GM18870 (cell line): ENCODE measurements at regions not wholly inside any gene's neighbourhood (a gene's known extent, or its start where the extent isn't known, plus 50 kb on each side); places are given as distances from the start of the nearest gene placed in this dataset.
"Not testable (repeated sequence)": the region's sequence is repeated elsewhere in the genome, so short reads cannot be mapped to it uniquely, and the experiment has no call there.

Experiments used
- ATAC-seq: cut with Tn5 transposase; IDR thresholded peaks from one replicate; pipeline ENCODE4 v1.9.1; 2021; ENCODE audit warnings: moderate library complexity; ENCODE audit not compliant: unreplicated experiment

DNA sequence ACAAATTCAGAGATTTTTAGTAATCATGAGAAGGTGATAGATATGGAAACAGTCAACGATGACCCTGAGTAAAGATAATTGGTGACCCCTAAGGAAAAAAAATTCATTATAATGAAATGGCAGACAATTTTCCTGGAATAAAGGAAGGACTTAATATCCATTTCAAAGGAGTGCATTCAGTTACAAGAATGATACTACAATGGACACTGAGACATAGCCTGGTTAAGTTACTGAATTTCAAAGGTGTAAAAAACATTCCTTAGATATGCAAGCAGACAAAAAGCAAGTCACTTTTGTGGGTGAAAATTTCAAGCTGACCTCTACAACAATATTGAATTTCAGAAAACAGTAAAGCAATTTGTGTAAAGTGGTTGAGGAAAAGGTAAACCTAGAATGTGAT, 1012.5 kb upstream of the SEMA6A start:
- ATAC-seq = no peak

DNA sequence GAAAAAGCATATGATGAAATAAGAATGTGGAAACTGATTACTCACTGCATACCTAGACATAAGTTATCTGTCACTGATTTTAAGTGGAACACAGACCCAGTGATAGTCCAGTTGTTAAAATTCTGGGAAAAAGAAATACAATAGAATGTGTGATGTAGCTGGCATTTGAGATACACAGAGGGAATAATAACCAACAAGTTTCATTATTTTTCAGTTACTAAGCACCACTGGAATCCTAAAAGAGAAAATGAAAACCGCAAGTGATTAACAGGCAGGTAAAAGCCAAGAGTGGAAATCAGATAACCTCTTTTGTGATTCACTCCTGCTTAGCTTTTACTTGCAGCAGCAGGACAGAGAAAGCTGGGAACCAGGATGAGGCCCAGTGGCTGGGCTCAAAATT, 994.0 kb upstream of the SEMA6A start:
- no peak for ATAC-seq

DNA sequence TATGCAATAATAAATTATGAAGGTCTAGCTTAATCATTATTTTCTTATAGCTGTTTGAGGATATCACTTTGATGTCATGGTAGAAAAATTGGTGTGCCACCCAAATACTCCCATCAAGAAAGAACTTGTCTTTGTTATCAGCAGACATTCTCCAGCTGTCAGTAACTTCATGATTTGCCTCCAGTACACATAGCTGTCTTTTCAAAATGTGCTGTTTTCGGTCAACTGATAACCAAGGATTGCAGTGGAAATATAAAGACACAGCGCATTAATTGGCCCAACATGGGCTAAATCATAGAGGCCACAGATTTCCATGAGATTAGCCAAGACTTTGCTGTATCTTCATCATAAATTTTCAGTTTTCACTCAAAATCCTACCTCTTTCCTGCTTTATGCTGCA, 993.5 kb upstream of the SEMA6A start:
- no peak for ATAC-seq

DNA sequence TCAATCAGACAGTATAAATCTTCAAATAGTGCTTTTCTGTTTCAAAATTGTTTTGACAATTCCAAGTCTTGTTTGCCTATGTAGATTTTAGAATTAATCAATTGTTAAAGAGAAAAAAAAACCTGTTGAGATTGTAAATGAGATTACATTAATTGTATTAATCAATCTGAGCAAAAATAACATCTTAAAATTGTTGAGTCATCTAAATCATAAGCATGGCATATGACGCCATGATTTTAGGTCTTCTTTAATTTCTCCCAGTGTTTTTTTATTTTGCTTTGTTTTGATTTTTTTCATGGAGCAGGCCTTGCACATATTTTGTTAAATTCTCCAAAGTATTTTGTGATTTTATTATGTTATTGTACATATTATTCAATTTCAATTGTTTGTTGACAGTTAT, 988.0 kb upstream of the SEMA6A start:
- no peak for ATAC-seq

DNA sequence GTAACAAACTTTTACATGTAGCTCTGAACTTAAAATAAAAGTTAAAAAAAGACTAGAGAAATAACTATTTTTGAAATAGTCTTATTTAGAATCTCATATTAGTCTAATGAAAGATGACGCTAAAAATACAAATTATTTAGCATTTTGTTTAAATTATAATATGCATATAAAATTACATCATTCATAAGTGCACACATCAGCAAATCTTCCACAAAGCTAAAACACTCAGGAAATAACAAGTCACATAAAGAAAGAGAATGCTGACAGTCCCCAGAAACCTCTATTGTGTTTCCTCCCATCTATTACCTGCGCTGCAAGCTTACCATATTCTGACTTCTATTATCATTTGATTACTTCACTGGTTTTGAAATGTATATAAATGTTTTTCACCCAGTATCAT, 986.9 kb upstream of the SEMA6A start:
- ATAC-seq = no peak

DNA sequence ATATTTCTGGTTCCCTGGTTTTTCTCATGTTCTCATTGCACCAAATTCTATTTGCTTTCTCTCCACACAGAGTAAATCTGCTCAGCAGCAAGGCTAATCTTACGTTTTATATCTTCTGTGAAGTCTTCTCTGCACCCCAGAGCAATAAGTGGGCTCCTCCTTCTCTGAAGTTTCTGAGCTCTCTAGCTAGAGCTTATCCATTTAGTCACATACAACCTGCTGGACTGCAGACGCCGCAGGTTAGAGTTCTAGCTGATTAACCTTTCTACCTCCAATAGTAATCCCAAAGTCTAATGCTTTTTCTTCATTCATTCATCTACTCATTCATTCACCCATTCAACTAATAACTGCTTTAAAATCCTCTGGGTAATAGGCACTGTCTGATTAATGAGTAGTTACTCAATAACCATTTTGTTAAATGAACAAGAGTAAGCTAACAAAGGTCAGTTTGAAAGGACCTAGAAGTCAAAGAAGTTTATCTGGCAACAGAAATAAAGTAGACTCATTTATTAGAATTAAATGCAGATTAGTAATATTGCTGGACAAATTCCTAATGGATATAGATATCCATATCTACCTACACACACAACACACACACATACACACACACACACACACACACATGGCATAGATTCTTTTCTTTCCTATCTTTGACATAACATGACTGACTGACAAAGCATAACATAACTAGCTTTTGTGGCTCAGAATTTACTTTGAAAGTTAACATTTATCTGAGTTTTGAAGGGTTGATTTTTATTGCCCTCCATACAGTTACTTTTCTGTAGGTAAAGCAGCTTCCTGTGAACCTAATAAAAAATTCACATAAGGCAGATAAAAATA, 984.6 kb upstream of the SEMA6A start:
- no peak for ATAC-seq

DNA sequence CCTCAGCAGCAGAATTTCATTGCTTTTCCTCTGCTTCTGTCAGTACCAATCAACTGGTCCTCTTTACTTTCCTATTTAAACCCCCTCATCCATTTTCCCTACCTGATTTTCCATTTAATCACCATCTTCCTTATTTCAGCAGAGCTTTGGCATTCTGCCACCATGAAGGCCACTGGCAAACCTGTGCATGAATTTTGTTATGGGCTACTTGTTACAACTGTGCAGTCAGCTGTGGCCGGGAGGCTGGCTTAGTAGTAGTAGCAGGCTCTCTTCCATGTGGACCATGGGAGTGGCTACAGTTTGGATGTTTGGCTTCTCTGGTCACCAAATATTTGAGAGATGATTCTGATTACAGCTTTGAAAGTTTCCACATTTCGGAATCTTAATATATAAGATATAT, 976.6 kb upstream of the SEMA6A start:
- ATAC-seq = no peak

DNA sequence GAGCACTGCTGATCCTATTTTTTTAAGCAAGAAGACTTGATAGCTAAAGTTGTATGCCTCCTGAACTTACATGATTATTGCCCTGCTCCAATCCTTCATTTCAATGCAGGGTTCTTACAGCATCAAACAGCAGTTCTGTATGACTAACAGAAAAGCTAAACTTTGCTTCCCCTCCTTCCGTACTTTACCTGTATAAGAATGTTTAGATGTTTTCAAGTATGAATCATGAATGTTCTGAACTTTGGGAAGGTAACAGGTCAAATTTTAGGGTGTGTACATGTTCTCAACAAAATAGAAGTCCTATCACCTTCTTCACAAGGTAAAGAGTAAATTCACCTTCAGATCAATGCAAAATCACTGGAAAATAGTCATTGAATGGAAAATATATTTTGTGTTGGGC, 972.6 kb upstream of the SEMA6A start:
- ATAC-seq = no peak

DNA sequence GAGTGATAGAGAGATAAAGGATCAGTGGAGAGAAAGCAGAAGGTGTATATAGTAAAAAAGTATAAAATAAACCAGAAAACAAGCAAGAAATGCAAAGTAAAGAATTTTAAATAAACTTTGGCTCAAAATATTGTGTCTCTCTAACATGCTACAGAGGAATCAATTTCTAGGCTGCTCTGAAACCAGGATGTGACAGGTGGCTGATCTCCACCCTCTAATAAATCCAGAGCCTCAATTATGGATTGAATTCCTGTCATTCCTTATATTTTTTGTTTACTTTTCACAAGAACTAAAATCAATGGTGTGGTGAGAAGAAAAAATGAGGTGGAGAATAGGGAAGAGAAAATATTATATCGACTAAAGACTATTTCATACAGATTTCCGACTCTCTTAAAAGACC, 965.1 kb upstream of the SEMA6A start:
- ATAC-seq = no peak

DNA sequence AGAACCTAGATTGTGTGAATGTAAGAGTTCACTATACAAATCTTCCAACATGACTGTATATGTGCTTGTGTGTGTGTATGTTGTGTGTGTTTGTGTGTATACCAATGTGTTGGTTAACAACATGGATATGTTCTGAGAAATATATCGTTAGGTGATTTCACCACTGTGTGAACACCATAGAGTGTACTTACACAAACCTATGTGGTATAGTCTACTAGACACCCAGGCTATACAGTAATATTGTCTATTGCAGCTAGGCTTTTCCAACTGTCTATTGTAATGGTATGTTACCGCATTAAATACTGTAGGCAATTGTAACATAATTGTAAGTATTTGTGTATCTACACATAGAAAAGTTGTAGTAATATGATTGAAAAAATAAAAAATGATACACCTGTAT, 959.2 kb upstream of the SEMA6A start:
- ATAC-seq = no peak

DNA sequence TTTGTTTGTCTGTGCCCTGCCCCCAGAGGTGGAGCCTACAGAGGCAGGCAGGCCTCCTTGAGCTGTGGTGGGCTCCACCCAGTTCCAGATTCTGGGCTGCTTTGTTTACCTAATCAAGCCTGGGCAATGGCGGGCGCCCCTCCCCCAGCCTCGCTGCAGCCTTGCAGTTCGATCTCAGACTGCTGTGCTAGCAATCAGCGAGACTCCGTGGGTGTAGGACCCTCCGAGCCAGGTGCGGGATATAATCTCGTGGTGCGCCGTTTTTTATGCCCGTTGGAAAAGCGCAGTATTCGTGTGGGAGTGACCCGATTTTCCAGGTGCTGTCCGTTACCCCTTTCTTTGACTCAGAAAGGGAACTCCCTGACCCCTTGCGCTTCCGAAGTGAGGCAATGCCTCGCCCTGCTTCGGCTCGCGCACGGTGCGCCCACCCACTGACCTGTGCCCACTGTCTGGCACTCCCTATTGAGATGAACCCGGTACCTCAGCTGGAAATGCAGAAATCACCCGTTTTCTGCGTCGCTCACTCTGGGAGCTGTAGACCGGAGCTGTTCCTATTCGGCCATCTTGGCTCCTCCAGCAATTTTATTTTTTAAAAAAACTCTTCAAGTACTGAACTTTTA, 958.5 kb upstream of the SEMA6A start:
- not testable (repeated sequence) for ATAC-seq

DNA sequence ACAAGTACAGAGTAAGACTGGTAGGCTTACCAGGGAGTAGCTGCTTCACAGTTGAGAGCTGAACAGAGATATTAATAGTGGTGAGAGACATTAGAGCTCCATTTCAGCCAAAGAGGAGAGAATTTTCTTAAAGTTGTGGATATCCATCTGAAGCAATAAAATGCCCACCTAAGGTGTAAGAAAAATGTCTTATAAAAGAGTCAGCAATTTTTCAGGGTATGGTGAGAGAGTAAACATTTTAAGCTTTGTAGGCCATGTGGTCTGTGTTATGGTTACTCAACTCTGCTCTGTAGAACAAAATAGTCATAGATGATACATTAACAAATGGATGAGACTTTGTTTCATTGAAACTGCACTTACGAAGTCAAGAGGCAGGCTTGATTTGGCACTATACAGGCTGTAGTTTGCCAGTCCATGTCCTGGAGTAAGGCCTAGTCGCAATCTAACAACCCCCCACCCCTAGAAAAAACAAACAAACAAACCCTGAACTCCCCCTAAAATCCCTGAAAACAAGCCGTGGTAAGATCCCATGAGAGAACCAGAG, 945.4 kb upstream of the SEMA6A start:
- no peak for ATAC-seq

DNA sequence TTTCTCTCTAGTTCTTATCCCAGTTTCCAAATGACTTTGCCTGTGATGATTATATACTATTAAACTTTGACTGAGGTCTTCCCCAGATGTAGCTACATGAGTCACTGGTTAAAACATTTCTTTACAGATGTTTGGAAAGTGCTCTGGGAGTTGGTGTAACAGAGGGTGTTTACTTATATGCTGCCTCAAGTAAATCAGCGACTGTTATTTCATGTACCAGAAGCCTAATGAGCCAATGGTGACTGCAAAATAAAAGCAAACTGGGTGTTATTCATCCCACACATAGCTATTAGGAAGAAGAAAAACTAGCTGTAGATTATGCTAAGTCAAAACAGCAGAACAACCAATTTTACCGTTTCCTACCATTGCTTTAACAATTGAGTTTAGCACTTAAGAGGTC, 929.7 kb upstream of the SEMA6A start:
- ATAC-seq = no peak

DNA sequence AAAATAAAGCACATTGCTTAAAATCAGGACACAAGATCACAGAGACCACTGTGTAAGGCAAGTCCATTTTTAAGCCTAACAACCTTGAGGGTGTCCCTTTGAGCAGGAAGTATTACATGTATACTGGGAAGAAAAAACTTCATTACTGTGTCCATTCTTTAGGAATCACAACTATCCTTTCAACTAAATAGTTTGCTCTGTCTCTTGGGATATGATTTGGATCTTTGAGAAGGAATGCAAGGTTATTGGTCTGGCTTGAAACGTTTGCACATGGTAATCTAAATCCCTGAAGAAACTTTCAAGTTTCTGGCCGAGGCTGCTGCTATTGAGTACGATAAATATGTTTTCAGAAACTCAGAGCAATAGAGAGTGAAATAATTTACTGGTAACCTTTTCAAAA, 923.0 kb upstream of the SEMA6A start:
- no peak for ATAC-seq

DNA sequence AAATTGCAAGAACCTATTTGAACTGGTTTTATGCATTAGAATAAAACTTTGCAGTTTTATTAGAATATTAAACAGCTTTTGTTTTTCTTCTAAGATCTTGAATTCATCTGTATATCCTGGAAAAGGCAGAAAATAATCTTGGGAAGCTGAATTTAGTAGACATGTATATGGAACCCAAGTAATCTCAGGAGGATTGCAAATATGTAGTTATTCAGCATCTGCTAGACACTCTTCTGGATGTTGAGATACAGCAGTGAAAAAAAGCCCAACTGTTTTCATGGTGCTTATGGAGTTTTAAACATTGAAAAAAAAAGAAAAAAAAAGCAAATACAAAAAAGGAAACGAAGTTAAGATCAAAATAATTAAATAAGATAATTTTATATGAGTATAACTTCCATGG, 922.2 kb upstream of the SEMA6A start:
- no peak for ATAC-seq

DNA sequence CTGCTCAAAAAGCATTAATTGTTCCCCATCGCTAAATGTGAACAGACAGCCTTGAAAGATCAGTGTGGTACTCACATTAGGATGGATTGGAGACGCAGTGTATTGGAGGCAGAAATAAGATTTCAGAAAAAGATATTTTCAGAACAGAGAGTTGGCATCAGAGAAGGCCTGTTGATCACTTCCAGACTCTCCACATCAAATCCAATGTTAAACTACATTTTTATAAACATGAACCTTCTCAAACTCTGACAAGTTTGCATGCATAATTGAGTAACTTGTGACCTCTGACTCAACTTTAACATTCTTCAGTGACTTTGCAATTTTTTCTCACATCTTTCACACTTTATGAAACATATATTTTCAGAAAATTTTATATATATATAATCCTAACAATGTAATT, 919.6 kb upstream of the SEMA6A start:
- ATAC-seq = no peak

DNA sequence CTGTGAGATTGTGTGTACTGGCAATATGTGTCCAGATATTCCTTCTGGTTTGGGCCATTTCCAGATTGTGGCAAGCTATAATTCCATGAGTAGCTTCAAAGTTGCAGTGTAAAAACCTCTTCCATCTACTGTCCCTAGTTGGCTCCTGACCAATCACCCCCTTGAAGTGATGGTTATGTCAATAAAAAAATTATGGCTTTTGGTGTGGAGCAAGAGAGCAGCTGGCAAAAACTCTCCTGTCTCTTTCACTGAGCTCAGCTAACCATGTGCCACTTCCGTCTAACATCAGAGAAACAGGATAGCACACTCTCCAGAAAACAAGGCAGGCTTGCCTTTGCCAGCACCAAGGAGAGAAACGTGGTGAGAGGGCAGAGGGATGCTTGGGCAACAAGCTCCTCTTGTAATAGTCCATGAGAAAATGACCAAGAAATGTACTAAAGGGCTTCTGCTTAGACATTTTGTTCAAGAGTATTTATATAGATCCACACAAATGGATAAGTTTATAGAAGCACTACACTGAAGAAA, 914.4 kb upstream of the SEMA6A start:
- ATAC-seq = no peak

DNA sequence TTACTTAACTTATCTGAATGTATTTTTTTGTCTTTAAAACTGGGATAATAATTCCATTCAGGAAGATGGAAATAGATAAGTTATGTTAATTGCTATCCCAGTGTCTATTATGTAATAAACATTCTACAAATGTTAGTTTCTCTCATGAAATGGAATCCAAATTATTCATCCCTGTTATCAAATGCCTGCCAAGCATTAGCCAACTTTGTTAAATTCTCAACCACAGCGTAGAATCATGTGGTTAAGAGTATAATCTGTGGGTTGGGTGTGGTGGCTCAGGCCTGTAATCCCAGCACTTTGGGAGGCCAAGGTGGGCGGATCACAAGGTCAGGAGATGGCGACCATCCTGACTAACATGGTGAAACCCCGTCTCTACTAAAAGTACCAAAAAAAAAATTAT, 912.9 kb upstream of the SEMA6A start:
- ATAC-seq = no peak

DNA sequence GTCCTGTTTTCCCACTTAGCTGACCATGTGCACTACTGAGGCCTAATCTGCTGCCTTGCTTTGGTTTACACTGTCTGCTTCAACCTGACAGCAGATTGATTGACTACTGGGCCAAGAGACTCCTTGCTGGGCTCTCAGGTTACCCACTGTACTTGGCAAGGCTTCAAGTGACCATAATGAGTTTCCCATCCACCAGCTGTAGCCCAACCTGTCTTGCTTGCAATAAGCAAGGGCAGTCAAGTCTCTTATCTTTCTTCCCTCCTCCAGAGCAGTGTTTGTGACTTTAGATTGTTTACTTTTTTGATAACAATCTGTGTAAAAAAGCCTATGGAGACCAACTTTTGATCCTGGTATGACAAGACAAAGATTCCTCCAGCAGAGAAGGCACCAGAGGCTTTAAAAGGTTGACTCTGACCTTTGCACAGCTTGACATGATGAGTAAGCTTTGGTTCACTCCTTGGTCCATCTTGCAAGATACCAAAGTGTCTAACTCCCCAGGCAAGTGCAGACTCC, 912.3 kb upstream of the SEMA6A start:
- ATAC-seq = no peak

DNA sequence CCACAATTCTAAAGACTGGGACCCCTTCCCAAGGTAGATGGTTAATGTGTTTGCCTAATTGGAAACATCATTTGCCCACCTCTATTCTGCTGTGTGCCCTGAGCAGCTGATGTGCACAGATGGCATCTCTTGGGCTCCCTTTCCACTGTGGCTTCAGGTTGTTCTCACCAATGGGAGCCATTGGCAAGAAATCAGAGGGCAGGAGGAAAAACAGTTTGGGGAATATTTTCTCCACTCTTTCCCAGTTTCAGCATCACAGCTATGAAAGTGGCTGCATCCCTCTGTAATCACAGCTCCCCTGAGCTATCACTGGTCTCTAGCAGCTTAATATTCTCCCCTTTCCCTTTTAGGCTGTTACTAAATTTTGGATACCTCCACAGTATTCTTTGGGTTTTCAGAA, 911.6 kb upstream of the SEMA6A start:
- no peak for ATAC-seq

DNA sequence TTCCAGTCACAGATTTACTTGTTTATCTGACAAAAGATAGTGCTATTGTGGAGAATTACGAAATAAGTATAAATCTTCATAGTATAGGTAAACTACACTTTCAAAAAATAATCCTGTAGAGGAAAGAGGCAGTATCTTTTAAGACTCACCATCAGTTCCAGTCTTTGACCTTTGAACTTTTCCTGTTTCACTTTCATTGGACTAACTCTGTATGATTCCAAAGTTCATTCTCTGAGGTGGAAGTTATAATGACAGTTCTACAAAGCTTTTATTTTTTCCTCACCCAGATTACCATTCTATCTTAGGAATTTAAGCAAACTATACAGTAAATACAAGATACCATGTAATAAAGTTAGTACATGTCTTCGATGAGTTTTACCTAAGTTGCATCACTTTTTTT, 901.3 kb upstream of the SEMA6A start:
- no peak for ATAC-seq

DNA sequence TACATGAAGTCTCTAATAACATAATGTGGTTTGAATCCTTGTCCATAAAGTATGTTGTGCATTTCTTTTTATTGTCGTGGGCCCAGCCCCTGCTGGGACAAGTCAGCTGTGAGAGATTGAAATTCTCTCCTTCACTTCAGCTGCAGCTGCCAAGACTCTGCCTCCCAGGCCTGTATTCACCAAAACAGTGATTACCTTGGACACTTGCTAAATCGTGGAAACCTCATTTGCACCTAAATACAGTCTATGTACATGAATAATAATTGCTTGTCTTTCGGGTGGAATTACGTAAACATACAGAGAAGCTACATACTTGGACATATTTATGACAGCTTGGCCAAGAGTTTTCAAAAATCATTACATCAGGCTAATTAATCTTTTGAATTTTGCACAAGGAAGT, 898.5 kb upstream of the SEMA6A start:
- no peak for ATAC-seq
